ENCODE measurements at regions not wholly inside any gene's neighbourhood (a gene's known extent, or its start where the extent isn't known, plus 50 kb on each side); places are given as distances from the start of the nearest gene placed in this dataset.

DNA sequence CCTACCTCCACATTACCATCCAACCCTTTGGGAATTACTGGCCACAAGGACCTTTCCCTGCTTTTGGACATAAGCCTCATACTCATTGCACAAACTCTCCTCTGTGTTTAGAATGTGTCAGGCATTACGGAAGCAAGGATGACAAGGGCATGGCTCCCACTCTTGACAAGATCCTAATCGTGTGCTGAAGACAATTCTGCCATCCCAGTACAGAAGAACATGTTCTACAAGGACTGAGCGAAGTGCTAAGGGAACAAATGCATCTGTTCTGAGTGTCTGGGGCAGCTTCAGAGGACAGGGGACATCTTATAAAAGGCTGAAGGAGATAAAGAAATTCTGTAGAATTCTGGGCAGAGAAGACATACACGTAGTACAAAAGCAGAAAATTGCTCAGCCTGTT lies 378.5 kb upstream of the CAMK1G start:
- no peak for DNase-seq

DNA sequence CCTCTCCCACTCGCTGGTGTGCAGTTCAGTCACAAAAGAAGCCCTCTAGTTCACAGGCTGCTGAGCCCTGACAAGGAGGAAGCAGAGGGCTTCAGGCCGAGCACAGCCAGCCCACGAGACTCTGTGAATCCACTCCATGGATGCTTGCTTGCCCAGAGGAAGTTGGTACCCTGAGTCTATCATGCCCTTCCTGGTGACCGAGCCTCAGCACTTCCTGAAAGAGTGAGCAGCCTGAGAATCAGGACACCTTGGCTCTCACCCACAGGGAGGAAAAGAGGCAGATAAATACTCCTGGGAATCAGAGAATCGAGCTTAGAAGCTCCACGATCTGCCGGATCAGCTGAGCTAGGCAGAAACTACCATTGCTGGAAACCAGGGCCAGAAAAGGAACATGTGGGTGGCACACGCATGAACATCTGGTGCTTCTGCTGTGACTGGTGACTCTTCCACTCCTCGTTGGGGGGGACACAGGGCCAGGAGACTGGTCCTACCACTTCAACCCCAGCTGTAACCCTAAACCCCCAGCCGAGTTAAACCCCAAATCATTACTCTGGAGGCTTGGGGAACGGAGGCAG lies 376.3 kb upstream of the CAMK1G start:
- peak; percentile 3 to 29 (median 8) for DNase-seq

DNA sequence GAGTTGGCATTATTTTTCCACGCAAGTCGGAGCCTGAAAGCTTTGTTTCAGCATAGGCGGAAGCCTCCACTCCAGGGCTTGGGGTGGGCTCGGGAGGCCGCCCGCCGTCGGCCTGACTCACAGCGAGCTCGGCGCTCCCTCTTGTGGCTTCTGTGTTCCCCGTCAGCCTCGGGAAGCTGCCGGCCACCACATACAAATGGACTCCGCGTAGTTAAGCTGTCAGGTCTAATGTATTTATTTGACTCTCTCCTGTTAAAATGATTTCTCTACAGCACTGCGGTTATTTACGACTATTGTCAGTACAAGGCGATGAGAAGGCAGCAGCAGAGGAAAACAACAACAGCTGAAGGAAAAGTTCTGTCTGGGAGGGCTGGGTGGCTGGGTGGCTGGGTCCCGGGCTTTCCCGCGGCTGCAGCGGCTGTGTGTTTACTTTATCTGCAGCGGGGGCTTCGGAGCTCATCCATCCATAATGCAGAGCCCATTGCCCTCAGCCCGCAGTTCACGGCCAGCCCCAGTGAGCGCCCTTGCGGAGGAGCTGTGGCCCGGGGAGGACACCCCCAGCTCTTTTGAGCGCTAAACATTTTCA lies 375.7 kb upstream of the CAMK1G start:
- DNase-seq, result peak; percentile 53 to 59 (median 53)

- no peak for DNase-seq
Observed at GRCh38 chr1:209208648-209209047, 374.9 kb upstream of the CAMK1G start.

DNA sequence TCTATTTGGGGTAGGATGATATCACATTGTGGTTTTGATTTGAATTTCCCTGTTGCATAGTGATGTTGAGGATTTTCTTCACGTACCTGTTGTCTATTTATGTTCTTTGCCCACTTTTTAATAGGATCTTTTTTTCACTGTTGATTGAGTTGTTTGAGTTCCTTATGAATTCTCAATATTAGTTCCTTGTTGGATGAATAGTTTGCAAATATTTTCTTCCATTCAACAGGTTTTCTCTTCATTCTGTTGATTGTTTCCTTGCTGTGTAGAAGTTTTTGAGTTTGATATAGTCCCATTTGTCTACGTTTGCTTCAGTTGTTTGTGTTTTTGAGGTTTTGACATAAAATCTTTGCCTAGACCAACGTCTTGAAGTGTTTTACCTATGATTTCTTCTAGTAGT lies 369.5 kb upstream of the CAMK1G start:
- DNase-seq, result no peak

DNA sequence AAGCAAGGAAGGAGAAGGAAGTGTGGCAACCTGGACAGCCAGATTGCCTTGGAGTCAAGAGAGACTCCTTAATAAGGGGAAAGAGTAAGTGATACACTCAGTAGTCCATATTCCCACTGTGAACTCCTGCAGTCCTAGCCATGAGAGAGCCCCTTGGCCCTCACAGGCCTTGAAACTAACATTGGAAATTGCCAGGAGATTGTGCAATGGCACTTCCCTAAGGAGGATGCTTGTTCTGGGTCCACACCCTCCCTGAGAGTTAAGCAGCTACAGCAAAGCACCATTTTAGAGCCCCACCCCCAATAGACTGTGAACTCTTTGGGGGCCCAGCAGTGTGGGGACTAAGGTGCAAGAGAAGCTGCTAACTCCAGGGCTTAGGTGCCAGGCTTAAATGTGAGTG lies 367.7 kb upstream of the CAMK1G start:
- DNase-seq, result no peak

DNA sequence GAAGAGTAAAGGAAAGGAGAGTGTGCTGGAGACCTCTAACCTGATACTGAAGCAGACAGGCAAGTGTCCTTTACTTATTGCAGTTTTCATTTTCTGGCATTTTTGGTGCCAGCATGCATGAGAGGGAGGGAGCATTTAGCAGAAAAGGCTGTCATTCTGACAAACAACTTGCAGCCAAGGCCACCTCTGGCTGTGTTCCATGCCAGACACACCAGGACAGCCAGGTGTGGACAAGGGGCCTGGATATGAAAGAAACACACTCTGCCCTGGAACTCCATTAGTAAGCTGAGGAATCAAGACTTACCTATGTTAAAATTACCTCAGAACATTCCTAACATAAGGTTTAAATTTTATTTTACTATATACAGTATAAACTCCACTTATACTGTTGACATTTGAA lies 365.4 kb upstream of the CAMK1G start:
- no peak for DNase-seq

DNA sequence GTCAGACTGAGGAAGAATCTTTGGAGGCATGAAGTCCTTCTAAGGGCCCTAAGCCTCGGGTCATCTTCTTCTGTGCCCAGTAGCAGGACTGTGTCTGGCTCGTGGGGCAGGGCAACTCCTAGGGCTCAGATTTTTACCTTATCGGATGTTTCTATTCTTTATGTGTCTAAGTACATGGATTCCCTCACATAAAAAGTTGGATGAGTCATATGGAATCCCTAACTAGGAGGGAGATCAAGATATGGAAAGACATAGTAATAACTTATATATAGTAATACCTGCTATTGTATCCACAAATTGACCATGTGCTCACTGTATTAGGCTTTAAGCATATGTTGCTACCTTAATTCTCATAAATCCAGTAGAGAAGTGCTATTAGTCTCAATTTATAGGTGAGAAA lies 364.5 kb upstream of the CAMK1G start:
- DNase-seq, result no peak

GRCh38 chr1:209219791-209220524 lies 363.6 kb upstream of the CAMK1G start:
- DNase-seq, result no peak

DNA sequence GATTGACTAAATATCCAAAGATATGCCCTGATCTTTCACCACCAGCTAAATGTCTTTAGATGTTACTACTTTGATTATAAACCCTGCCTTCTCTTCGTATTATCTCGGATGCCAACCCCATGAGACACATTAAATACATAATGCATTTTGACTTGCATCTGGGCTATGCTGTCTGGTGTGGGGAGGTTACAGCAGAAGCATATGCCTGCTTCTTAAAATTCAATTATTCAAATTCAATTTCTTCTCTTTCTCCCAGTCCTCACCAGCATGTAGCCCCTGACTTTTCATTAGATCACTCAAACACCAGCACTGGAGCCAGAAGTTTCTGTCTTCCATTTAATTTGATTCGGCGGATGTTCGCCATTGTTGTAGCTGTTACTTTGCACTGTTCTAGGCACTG lies 360.7 kb upstream of the CAMK1G start:
- no peak for DNase-seq

DNA sequence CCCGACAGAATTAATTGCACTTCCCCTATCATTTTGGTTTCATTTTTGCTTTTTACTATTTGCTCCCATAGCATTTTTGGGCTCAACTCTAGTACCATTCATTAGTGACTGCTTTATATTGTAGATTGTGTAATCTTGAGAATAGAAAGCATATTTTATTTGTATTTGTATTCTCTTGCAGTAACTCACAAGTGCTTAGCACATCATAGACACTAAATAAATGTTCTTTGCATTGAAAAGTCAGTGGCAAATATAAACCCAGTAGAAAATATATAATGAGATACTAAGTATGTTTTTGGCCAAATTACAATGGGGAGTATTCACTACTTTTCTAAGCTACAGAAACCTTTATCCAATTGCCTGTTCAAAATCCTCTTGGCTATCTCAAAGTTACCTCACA lies 359.7 kb upstream of the CAMK1G start:
- DNase-seq, result no peak

DNA sequence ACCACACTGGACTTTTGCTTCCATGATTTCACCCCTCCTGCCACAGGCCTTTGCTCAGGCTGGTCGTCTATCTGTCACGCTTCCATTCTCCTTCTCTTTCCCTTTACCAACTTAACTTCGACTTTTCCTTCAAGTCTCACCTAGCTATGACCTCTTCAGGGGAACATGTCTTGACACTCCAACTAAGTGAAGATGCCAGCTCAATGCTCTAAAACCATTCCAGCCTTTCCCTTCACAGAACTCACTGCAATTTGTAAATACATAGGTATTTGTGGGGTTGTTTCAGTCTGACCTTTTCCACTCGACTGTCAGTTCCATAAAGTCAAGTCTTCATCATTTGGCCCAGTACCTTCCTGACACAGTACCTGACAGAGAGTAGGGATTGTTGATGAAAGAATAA lies 358.6 kb upstream of the CAMK1G start:
- DNase-seq, result no peak

DNA sequence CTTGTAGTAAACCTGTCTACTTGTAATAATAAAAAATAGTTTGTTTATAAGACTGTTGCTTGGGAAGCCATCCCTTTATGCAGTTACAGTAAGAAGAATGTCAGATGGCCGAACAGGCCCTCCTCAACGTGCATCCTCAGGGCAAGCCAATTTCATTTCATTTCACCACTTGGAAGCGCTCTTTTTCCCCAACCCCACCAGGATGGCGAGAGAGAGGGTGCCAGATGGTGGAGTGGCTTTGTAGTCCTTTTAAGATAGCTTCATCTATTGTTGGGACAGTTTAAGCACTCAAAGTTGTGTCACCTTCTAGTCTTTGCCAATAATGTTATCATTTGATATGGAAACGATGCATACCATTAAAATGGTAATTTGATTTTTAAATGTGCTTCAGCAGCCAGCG lies 356.3 kb upstream of the CAMK1G start:
- DNase-seq, result no peak

GRCh38 chr1:209227941-209228340 lies 355.6 kb upstream of the CAMK1G start:
- no peak for DNase-seq

DNA sequence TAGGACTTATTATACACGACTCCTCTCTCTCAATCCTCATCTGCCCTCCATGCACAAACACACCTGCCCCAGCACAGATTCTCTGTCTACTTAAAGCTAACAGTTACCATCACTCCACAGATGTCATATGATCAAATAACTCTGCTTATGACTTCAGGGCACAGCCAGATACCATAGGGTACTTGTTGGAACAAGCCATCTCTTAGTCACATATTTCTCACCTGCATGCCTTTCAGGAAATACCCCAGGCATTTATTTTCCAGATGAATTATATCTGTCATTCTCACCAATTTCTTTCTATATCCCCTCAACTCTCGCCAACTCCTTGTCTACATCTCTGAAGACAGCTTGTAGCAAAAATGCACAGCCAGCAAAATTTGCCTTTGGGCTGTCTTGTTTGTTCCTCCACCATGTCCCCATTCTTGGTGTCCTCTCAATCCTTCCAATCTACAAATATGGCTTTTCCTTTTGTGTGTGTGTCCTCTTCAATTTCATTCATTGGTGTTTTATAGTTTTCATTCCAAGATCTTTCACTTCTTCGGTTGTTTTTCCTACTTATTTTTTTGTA lies 353.9 kb upstream of the CAMK1G start:
- DNase-seq, result no peak

- no peak for DNase-seq
Observed at GRCh38 chr1:209230314-209230713, 353.2 kb upstream of the CAMK1G start.

DNA sequence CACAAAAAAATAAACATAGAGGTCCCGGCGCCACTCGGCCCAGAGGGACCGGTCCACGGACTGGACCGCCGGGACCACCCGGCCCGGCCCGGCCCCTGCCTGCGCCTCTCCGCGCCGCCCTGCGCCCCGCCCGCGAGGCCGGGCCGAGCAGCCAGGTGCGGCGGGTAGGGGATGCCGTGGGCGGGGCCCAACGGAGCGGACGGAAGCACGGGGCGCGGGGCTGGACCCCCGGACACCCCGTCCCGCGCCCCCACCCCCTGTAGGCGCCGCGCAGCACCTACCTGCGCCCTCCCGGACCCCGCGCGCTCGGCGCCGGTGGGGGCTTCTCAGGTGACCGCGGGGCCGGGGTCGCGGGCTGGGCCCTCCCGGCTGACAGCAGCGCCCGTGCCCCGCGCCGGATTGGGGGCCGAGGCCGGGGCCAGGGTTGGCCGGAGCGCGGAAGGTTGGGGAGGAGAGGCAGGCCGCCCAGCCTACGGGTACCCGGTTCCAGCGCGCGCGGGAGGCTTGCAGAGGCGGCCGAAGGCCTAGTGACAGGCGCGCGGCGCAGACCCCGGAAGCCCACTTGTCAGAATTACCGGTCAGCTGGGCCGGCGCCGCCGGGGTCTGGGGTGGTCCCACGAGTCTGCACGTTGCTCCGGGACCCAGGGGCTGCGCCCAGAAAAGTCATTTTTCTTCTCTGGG lies 351.9 kb upstream of the CAMK1G start:
- DNase-seq, result no peak

DNA sequence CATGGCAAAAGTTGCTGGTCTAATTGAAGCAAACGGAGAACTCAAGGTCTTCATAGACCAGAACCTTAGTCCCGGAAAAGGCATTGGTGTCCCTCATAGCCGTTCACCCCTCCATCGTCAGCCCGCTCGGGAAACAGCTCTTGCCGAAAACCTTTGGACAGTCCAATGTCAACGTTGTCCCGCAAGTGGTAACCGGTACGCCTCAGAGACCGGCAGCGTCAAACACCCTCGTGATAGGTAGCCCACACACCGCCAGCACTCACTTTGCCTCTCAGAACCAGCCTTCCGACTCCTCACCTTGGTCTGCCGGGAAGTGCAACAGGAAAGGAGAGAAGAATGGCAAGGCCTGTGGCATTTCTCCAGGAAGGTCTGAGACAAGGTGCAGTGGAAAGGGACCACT lies 351.3 kb upstream of the CAMK1G start:
- DNase-seq, result no peak

- DNase-seq, result no peak
Observed at GRCh38 chr1:209232759-209233158, 350.8 kb upstream of the CAMK1G start.

GRCh38 chr1:209235166-209235565 lies 348.3 kb upstream of the CAMK1G start:
- no peak for DNase-seq

- no peak for DNase-seq
Observed at GRCh38 chr1:209238356-209238755, 345.2 kb upstream of the CAMK1G start.

DNA sequence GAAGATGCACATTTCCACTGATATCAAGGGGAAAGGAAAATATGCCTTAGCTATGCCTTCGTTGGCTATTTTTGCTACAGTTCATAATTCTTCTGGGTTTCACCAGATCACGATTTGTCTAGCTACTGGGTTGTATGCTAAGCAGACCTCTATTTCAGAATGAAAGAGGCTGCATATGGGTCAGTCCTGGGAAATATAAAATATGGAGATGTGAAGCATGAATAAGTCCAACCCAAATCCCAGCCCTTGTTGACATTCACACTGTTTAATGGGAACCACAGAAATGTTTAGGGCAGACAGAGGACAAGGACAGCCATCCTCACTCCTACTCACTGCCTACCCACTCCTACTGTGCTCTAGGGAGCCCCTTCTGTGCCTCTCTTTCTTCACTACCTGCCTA lies 343.2 kb upstream of the CAMK1G start:
- DNase-seq, result no peak

- no peak for DNase-seq
Observed at GRCh38 chr1:209241487-209241886, 342.0 kb upstream of the CAMK1G start.
